HEK293 (cell line): ENCODE measurements at regions not wholly inside any gene's neighbourhood (a gene's known extent, or its start where the extent isn't known, plus 50 kb on each side); places are given as distances from the start of the nearest gene placed in this dataset.

Source experiments
- CTCF ChIA-PET: fragments of 350-600 bp; formaldehyde crosslinking; extraction: SDS; loops from one replicate; lab custom pipeline; 2021; ENCODE audit warnings: antibody characterized with exemption; lab: Yijun Ruan, JAX
- POLR2A ChIA-PET: fragments of 300-600 bp; formaldehyde crosslinking; extraction: SDS; loops from one replicate; lab custom pipeline; 2020; ENCODE audit warnings: antibody characterized with exemption, inconsistent platforms; lab: Yijun Ruan, JAX
- H3K27ac ChIP-seq: fragments of 200-500 bp; sonication (Bioruptor generic); 2 replicates; pipeline ENCODE4 v1.5.1; 2014; ENCODE audit warnings: low read depth, low read length, control low read depth, inconsistent platforms; ENCODE audit errors: extremely low read depth
- H3K36me3 ChIP-seq, 2 experiments: fragments of 200-500 bp in 1 of 2; sonication (Bioruptor generic) in 1 of 2; 1 replicate in 1 of 2; 2 replicates in 1 of 2; pipeline ENCODE4 v1.5.1; 2014 to 2017; ENCODE audit warnings: inconsistent platforms in 2 of 2, low read length in 2 of 2; ENCODE audit not compliant: control insufficient read depth in 2 of 2, insufficient read depth in 1 of 2
- H3K4me1 ChIP-seq: fragments of 200-500 bp; sonication (Bioruptor generic); 2 replicates; pipeline ENCODE4 v1.5.1; 2014; ENCODE audit warnings: mild to moderate bottlenecking, low read length, inconsistent platforms; ENCODE audit not compliant: control insufficient read depth, insufficient read depth
- H3K4me3 ChIP-seq: 2 replicates; pipeline ENCODE4 v1.5.1; 2011; ENCODE audit warnings: low read depth, mild to moderate bottlenecking, control low read depth, low read length, moderate library complexity
- H3K9me3 ChIP-seq: fragments of 200-500 bp; sonication (Bioruptor generic); 2 replicates; pipeline ENCODE4 v1.5.1; 2014; ENCODE audit warnings: low read depth, low read length, inconsistent platforms; ENCODE audit not compliant: control insufficient read depth, insufficient read depth
- HOXA7 ChIP-seq: sonication (generic); formaldehyde crosslinking; IDR thresholded peaks from 2 replicates; pipeline ENCODE4 v1.8.1; 2022; ENCODE audit warnings: missing genetic modification reagents, borderline replicate concordance
- KLF17 ChIP-seq: fragments of 450-650 bp; formaldehyde crosslinking; IDR thresholded peaks from 2 replicates; pipeline ENCODE4 v1.5.1; 2016; ENCODE audit warnings: missing biosample characterization, missing genetic modification characterization
- TCF7L2 ChIP-seq: IDR thresholded peaks from 2 replicates; pipeline ENCODE4 v1.6.1; 2011; ENCODE audit warnings: low read depth, mild to moderate bottlenecking, inconsistent platforms, low read length, moderate library complexity, borderline replicate concordance
- WT1 ChIP-seq: fragments of 450-650 bp; formaldehyde crosslinking; IDR thresholded peaks from 2 replicates; pipeline ENCODE4 v1.5.1; 2016; ENCODE audit warnings: missing biosample characterization, missing genetic modification characterization
- YY1 ChIP-seq: fragments of 450-650 bp; formaldehyde crosslinking; IDR thresholded peaks from 2 replicates; pipeline ENCODE4 v1.5.1; 2018; ENCODE audit warnings: missing biosample characterization, missing genetic modification characterization
- ZBTB1 ChIP-seq: fragments of 450-650 bp; formaldehyde crosslinking; IDR thresholded peaks from 2 replicates; pipeline ENCODE4 v1.5.1; 2016; ENCODE audit warnings: missing biosample characterization, missing genetic modification characterization
- ZNF121 ChIP-seq: fragments of 450-650 bp; formaldehyde crosslinking; IDR thresholded peaks from 2 replicates; pipeline ENCODE4 v1.5.1; 2016; ENCODE audit warnings: missing biosample characterization, missing genetic modification characterization
- ZNF155 ChIP-seq: fragments of 450-650 bp; formaldehyde crosslinking; IDR thresholded peaks from 2 replicates; pipeline ENCODE4 v1.5.1; 2016; ENCODE audit warnings: missing biosample characterization, missing genetic modification characterization
- ZNF2 ChIP-seq: fragments of 450-650 bp; formaldehyde crosslinking; IDR thresholded peaks from 2 replicates; pipeline ENCODE4 v1.5.1; 2016; ENCODE audit warnings: missing biosample characterization, missing genetic modification characterization
- ZNF23 ChIP-seq: fragments of 450-650 bp; formaldehyde crosslinking; IDR thresholded peaks from 2 replicates; pipeline ENCODE4 v1.5.1; 2016; ENCODE audit warnings: missing biosample characterization, missing genetic modification characterization, borderline replicate concordance
- ZNF514 ChIP-seq: fragments of 450-650 bp; formaldehyde crosslinking; IDR thresholded peaks from 2 replicates; pipeline ENCODE4 v1.5.1; 2016; ENCODE audit warnings: missing biosample characterization, missing genetic modification characterization
- TF ChIP-seq, protein P1 (sequence below): fragments of 450-650 bp; formaldehyde crosslinking; IDR thresholded peaks from 2 replicates; pipeline ENCODE4 v1.5.1; 2016; ENCODE audit warnings: missing biosample characterization, missing genetic modification characterization, borderline replicate concordance
- TF ChIP-seq, protein P2 (sequence below): fragments of 450-650 bp; formaldehyde crosslinking; IDR thresholded peaks from 2 replicates; pipeline ENCODE4 v1.5.1; 2016; ENCODE audit warnings: missing biosample characterization, missing genetic modification characterization
- TF ChIP-seq, protein P3 (sequence below): fragments of 450-650 bp; formaldehyde crosslinking; IDR thresholded peaks from 2 replicates; pipeline ENCODE4 v1.5.1; 2016; ENCODE audit warnings: missing biosample characterization, missing genetic modification characterization

DNA sequence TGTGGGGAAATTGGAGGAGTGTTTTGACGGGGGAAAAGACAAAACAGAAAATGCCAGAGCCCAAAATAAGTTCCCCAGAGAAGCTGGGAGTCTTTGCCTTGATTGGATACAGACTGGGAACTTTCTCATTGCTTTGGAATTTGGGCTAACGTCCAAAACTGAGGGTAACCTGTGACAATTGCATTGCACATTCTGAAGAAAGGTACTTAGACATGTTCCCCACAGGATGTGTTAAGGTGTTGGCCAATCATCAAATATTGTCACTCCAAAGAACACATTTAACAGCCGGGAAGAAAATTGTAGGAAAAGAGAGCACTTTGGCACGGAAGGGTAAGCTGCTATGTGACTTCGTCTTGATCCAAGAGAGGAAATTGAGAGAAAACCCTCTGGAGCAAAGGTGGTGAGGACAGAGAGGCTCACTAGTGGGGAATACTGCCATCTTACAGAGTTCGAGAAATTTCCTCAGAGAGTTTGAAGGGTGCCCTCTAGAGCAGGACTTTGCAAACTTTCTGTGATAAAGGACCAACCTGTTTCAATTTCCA is 619.5 kb upstream of the TBL1XR1 start:
- TF ChIP-seq ZBTB1 (tag by site-specific recombination) (no peak), HOXA7 (no peak), YY1 (tag by site-specific recombination) (no peak), ZNF155 (tag by site-specific recombination) (no peak), KLF17 (tag by site-specific recombination) (no peak), ZNF514 (tag by site-specific recombination) (no peak), ZNF121 (no peak), ZNF23 (tag by site-specific recombination) (no peak)
- TF ChIP-seq, protein P1, sequence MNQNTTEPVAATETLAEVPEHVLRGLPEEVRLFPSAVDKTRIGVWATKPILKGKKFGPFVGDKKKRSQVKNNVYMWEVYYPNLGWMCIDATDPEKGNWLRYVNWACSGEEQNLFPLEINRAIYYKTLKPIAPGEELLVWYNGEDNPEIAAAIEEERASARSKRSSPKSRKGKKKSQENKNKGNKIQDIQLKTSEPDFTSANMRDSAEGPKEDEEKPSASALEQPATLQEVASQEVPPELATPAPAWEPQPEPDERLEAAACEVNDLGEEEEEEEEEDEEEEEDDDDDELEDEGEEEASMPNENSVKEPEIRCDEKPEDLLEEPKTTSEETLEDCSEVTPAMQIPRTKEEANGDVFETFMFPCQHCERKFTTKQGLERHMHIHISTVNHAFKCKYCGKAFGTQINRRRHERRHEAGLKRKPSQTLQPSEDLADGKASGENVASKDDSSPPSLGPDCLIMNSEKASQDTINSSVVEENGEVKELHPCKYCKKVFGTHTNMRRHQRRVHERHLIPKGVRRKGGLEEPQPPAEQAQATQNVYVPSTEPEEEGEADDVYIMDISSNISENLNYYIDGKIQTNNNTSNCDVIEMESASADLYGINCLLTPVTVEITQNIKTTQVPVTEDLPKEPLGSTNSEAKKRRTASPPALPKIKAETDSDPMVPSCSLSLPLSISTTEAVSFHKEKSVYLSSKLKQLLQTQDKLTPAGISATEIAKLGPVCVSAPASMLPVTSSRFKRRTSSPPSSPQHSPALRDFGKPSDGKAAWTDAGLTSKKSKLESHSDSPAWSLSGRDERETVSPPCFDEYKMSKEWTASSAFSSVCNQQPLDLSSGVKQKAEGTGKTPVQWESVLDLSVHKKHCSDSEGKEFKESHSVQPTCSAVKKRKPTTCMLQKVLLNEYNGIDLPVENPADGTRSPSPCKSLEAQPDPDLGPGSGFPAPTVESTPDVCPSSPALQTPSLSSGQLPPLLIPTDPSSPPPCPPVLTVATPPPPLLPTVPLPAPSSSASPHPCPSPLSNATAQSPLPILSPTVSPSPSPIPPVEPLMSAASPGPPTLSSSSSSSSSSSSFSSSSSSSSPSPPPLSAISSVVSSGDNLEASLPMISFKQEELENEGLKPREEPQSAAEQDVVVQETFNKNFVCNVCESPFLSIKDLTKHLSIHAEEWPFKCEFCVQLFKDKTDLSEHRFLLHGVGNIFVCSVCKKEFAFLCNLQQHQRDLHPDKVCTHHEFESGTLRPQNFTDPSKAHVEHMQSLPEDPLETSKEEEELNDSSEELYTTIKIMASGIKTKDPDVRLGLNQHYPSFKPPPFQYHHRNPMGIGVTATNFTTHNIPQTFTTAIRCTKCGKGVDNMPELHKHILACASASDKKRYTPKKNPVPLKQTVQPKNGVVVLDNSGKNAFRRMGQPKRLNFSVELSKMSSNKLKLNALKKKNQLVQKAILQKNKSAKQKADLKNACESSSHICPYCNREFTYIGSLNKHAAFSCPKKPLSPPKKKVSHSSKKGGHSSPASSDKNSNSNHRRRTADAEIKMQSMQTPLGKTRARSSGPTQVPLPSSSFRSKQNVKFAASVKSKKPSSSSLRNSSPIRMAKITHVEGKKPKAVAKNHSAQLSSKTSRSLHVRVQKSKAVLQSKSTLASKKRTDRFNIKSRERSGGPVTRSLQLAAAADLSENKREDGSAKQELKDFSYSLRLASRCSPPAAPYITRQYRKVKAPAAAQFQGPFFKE (tag by site-specific recombination): no peak
- TF ChIP-seq, protein P2, sequence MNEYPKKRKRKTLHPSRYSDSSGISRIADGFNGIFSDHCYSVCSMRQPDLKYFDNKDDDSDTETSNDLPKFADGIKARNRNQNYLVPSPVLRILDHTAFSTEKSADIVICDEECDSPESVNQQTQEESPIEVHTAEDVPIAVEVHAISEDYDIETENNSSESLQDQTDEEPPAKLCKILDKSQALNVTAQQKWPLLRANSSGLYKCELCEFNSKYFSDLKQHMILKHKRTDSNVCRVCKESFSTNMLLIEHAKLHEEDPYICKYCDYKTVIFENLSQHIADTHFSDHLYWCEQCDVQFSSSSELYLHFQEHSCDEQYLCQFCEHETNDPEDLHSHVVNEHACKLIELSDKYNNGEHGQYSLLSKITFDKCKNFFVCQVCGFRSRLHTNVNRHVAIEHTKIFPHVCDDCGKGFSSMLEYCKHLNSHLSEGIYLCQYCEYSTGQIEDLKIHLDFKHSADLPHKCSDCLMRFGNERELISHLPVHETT: no peak
- TF ChIP-seq, protein P3, sequence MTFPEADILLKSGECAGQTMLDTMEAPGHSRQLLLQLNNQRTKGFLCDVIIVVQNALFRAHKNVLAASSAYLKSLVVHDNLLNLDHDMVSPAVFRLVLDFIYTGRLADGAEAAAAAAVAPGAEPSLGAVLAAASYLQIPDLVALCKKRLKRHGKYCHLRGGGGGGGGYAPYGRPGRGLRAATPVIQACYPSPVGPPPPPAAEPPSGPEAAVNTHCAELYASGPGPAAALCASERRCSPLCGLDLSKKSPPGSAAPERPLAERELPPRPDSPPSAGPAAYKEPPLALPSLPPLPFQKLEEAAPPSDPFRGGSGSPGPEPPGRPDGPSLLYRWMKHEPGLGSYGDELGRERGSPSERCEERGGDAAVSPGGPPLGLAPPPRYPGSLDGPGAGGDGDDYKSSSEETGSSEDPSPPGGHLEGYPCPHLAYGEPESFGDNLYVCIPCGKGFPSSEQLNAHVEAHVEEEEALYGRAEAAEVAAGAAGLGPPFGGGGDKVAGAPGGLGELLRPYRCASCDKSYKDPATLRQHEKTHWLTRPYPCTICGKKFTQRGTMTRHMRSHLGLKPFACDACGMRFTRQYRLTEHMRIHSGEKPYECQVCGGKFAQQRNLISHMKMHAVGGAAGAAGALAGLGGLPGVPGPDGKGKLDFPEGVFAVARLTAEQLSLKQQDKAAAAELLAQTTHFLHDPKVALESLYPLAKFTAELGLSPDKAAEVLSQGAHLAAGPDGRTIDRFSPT (tag by site-specific recombination): no peak
- H3K4me3 ChIP-seq: no peak overlapping the region
- no peaks in the 10 kb centered on the region for H3K9me3 ChIP-seq
- no peaks in the 10 kb centered on the region for H3K4me1 ChIP-seq
- POLR2A ChIA-PET: no interaction called here
- H3K36me3 ChIP-seq: no peaks in the 10 kb centered on the region
- no peak overlapping the region for H3K27ac ChIP-seq
- CTCF ChIA-PET: no interaction called here

GRCh38 chr3:177817751-177818150 is 620.5 kb upstream of the TBL1XR1 start:
- CTCF ChIA-PET: no interaction called here
- Histone ChIP-seq H3K36me3 (no peaks in the 10 kb centered on the region), H3K27ac (no peak overlapping the region), H3K4me3 (no peak overlapping the region), H3K4me1 (no peaks in the 10 kb centered on the region), H3K9me3 (no peaks in the 10 kb centered on the region)
- TF ChIP-seq WT1 (no peak), ZNF2 (tag by site-specific recombination) (no peak), TCF7L2 (no peak)
- POLR2A ChIA-PET: no interaction called here
